ENCODE measurements at regions not wholly inside any gene's neighbourhood (a gene's known extent, or its start where the extent isn't known, plus 50 kb on each side); places are given as distances from the start of the nearest gene placed in this dataset.
A peak's percentile ranks its signal among the peaks of the same experiment; 100 is the strongest.
"Not testable (repeated sequence)": the region's sequence is repeated elsewhere in the genome, so short reads cannot be mapped to it uniquely, and the experiment has no call there.

DNA sequence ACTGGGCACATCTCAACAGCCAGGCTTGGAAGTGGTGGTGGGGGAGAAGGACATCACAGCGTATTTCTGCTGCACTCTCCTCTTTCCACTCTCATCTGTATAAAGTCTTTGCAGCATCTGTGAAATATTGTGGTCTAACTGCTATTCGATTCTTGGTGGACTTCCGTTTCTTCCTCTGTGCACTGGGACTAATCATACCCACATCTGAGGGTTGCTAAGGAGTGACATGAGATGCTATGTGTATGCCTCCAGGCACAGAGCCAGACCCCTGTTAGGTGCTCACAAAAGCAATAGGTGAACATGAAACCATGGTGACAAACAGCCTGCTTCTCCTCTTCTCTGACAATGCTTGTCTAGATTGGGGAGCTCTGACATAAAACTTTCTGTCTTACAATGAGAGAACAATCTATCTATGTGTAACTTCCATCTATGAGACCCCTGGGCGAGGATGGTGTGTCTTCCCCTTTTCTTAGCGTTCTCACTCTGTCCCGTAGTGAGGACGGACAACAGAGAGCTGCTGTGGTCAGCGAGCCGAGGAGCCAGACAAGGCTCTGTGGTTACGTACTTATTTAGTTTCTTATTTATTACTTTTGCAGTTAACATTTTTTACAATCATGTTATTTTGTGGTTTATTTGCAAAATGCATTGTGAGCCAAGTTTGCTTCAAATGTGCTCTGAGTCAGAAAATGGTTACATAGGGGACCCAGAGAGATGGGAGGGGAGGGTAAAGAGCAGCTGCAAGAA, 196.7 kb upstream of the TPRG1 start:
- peak; percentile 31 for DNase-seq

DNA sequence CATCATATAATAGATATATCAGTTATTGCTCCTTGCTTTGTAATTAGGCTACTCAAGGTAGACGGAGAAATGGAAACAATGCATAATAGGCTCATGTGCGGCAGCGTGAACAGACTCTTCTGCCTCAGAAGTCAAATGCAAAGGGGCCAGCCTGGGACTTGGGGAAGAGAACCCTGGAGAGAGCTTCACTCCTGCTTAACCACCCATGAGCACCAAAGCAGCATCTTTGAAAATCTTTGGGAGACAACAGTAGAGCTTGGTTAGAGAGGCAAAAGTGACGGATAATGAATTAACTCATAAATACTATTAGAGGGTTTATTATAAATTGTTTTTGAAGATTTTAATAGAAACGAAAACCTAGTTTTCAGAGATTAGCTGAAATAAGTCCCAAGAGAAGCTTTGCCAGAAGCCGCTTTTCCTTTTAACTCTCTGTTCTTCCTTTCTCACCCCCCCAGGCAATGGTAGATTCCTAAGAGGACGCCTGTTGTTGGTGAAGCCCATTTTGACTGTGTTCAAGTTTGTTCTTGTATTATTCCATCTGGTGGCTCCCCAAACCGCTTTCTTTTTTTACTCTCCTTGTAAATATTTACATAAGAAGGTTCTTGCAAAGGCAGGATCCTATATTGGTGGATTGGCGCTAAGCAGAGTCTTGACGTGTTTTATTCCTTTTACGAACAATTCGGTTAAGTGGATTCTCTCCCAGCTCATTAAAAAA, 196.0 kb upstream of the TPRG1 start:
- no peak for DNase-seq

DNA sequence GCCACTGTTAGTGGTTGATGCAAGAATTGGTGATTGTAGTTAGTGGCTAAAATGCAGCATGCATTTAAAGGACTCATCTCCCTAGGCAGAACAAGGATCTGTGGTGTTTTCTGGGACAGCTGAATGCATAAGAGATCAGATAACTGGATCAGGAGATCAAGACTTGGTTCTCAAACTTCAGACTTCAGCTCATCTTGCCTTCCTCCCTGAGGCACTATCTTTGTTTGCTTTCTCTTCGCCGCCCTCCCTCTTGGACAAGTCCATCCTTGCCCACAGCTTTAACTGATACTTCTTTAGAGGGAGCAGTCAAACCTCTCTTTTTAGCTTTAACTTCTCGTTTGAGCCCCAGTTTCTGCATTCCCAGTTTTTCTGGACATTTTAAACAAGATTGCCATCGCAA, 195.4 kb upstream of the TPRG1 start:
- DNase-seq, result no peak

DNA sequence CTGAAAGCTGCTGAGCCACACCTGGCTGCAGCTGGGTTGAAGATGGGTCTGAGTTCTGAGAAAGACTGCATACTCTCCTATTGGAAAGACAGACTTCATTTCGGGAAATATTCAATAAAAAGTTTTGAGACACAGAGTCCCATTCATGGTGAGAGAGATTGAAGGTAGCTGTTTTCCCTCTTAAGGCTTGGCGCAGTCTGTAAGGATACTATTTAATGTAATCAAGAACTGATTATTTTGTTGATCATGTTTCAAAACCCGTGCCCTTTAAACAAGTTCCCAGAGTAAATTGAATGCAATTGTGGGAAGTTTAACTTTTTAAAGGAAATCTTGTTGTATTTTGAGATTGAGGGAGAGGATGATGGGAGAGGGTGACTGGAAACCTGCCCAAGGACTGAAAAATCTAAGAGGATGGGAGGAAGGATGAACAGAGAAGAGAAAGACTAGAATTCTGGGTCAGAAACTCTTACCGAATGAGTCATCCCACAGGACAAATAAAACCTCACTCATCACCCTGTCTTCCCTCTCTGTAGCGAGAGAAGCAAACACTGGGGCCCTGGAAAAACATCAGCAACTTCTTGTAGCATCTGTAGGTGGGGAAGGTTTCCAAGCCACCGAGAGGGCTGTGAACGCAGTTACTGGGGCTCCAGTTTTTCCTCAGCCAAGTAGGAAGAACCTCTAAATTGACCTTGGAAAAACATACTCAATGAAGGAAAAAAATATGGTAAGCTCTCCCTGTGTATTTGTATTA, 193.2 kb upstream of the TPRG1 start:
- DNase-seq, result peak; percentile 79

DNA sequence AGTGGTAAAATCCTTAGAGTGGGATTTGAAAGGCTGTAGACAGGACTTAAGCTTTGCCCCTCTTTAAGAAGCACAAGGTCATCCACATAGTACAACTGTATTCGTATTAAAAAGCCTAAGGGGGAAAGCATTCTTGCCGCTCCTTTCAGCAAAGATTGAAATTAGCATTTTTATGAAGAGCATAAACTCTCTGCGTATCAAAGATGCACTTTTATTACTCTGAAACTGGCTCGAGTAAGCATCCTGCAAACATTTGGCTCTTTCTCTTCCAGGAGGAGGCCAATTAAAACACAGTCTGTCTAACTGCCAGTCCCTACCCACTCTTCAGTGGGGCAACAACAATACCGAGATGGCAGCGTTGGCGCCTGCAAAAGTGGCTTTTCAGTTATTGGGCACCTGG, 192.5 kb upstream of the TPRG1 start:
- no peak for DNase-seq

DNA sequence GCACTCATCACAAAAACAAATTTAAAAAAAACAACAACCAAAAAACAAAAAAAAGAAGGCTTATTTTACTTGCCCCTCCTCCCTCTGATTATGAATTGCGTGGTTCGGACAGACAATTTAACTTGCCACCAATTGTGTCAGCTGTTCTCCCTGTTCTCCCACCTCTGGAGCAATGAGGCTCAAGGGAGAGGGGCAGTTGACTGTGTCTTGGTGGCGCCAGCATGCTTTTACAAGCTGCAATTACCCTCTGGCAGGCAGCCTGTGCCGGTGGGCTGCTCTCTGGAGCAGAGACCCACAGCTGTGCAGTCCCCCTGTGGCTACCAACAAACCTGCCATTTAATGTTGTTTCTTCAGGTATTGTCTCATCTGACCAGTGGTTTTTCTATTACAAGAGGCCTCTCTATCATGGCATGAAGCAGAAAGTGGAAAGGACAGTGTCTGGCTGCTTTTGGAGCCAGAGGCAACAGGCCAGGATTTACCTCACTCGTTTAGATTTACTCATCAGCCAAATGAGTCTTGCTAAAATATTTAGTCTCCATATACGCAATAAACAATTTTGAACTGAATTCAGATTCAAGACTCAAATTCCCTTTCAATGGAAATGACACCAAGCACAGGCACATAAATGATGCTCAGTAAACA, 192.0 kb upstream of the TPRG1 start:
- peak; percentile 38 for DNase-seq

DNA sequence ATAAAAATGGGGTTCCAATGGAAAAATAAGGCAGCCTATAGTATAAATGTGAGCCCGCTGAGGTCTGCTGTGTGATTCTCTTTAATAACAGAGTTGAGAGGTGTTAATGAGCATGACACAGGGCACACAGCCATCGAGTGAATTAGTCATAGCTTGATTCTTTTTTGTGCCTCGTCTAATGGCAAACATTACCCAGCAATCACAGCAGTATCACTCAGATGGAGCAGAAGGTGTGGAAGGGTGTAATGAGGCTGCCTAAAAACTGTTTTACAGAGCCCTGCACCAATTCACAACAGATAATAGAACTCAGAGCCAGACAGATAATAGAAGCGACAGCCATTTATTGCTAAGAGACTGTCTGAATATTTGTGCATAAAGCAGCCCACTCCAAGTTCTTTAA, 178.6 kb upstream of the TPRG1 start:
- DNase-seq, result no peak

DNA sequence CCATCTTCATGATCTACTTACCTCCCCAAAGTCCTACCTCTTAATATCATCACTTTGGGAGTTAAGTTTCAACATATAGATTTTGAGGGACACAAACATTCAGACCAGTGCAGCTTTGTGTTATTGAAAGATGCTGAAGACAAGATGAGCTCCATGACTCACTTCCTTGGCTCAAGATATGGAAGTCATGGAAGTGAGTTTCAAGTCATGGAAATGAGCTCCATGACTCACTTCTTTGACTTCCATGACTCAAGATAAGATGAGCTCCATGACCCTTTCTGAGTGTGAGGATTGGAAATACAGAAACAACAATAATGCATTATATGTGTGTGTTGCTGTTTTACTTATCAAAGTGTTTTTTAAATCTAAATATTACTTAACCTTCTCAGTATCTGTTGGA, 170.2 kb upstream of the TPRG1 start:
- no peak for DNase-seq

DNA sequence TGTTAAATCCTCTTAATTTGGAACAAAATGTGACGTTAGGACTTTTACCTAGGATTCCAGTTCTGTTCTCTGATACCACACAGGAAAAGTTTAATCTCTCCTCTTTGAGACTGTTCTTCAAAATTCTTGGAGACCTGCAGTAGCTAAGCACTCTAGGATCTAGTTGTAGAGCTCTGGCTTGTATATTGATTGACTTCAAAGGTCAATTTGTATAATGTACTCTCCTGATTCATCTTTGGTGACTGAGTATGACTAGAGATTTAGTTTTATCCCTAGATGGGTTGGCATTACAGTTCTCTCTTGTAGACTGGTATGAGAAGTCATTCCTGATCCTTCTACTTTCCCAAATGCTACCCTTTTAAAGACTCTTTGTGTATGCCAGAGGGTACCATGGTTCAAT, 168.4 kb upstream of the TPRG1 start:
- no peak for DNase-seq

DNA sequence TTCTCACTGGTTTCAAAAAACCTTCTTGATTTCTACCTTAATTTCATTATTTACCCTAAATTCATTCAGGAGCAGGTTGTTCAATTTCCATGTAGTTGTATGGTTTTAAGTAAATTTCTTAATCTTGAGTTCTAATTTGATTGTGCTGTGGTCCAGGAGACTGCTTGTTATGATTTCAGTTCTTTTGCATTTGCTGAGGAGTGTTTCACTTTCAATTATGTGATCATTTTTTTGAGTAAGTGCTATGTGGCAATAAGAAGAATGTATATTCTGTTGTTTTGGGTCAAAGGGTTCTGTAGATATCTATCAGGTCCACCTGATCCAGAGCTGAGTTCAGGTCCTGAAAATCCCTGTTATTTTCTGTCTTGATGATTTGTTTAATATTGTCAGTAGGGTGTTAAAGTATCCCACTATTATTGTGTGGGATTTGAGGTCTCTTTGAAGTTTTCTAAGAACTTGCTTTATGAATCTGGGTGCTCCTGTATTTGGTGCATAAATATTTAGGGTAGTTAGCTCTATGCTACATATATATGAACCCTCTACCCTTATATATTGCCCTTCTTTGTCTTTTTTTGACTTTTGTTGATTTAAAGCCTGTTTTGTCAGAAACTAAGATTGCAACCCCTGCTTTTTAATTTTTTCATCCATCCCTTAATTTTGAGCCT, 158.4 kb upstream of the TPRG1 start:
- no peak for DNase-seq

DNA sequence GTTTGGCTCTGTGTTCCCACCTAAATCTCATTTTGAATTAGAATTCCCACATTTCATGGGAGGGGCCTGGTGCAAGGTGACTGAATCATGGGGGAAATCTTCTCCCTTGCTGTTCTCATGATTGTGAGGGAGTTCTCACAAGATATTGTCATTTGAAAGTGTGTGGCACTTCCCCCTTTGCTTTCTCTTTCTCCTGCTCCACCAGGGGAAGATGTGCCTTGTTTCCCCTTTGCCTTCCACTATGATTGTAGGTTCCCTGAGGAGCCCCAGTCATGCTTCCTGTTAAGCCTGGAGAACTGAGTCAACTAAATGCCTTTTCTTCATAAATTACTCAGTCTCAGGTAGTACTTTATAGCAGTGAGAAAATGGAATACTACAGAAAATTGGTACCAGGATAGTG, 157.2 kb upstream of the TPRG1 start:
- no peak for DNase-seq

DNA sequence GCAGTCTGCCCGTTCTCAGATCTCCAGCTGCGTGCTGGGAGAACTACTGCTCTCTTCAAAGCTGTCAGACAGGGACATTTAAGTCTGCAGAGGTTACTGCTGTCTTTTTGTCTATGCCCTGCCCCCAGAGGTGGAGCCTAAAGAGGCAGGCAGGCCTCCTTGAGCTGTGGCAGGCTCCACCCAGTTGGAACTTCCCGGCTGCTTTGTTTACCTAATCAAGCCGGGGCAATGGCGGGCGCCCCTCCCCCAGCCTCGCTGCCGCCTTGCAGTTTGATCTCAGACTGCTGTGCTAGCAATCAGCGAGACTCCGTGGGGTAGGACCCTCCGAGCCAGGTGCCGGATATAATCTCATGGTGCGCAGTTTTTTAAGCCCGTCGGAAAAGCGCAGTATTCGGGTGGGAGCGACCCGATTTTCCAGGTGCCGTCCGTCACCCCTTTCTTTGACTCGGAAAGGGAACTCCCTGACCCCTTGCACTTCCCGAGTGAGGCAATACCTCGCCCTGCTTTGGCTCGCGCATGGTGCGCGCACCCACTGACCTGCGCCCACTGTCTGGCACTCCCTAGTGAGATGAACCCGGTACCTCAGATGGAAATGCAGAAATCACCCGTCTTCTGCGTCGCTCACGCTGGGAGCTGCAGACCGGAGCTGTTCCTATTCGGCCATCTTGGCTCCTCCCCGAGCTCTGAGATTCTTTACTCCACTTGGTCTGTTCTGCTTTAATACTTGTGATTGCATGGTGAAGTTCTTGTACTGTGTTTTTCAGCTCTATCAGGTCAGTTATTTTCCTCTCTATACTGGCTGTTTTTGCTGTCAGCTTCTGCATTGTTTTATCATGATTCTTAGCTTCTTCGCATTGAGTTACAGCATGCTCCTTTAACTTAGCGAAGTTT, 148.9 kb upstream of the TPRG1 start:
- DNase-seq, result not testable (repeated sequence)

DNA sequence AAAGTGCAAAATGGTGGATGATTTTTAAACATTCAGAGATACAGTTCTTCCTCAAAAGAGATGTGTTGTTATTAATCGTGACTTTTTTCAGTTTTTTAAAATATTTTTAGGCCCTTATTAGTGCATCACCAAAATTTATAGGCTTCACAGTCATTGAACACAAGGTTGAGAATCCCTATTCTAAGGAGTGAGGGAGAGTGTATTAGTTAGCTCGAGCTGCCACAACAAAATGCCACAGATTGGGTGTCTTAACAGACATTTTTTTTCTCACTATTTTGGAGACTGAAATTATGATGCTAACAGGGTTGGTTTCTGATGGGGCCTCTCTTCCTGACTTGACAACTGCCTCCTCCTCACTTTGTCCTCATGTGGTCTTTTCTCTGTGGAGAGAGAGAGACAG, 145.9 kb upstream of the TPRG1 start:
- no peak for DNase-seq

DNA sequence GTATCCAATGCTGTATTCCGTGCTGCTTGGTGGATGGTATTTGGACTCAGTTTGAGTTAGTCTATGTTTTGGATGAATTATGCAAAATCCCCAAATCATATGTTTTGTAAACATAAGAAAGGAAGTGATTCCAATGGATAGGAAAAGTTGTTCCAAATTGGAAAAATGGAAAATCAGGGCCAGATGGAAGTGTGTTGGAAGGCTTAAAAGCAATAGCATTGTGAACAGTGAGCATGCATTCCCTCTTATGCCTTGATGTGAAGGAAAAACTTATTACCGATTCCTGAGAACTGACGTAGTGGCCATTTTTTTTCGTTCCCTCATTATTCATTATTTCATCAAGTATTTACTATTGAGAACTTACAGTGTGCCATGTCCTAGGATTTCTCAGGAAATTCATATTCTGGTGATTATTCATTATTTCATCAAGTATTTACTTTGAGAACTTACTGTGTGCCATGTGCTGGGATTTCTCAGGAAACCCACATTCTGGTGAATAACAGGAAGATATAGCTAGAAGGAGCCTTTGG, 144.1 kb upstream of the TPRG1 start:
- DNase-seq, result no peak

DNA sequence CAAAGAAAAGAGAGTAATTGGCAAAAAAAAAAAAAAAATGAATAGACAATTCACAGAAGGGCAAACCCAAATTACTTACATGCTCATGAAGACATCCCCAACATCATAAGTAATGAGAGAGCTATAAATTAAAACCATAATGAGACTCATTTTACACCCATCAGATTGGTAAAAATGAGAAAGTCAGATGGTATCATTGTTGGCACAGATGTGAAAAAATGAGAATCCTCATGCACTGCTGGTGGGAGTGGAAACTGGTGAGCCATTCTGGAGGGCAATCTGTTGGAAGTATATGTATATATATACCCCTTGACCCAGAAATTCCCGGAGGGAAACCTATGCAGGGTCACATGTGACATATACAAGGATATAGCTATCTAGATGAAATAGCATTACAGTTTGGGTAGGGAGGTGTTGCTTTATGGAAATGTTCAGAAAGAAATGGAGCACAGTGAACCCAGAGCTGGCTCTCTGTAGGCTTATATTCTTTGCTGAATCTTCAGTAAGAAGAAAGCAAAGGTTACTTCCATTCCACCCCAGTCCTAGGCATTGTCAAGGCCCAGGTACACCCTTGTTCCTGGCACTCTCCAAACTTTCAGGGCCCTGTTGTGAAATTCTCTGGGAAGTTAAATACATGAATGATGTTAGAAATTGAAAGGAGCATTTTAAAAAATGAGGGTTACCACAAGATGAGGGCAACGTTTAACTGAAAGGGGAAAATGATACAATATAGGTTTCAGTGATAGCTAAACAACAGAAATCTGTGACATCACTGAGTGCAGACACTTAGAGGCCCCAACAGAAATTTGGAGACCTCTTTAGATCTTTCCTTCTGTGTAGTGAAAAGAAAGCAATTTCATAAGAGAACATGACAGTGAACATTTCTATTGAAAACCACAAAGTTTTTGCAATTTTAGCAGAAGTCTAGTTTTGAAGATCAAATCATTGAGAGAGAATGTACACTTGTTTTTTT, 132.7 kb upstream of the TPRG1 start:
- no peak for DNase-seq

DNA sequence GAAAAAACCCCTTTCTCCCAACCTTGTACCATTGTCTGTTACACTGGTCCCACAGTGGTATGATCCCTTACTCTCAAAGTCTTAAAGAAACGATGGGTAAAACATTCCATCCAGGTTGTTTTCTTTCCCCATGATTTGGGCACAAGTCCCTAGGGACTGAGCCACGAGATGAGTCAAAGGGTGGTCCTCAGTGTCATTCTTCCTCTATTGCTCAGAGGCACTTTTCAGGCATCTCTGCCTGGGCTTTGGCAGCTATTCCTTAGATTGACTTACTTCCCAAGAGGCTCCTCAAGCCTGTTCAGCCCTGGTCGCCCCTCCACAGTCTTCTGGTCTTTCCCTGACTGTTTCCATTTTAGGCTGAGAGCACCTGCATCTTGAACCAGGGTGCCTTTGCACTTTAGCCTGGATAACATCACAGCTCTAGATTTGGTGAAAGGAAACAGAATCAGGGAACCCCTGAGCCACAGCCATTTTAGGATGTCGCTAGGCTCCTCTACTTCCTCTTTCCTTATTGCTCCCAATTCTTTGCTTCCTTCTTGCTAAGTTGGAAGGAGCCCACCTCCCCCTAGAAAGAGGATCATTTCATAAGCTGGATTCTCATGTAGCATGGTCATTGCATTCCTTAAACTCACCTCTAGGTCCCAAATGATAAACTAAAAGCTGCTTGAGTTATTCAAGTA, 131.0 kb upstream of the TPRG1 start:
- DNase-seq, result no peak

DNA sequence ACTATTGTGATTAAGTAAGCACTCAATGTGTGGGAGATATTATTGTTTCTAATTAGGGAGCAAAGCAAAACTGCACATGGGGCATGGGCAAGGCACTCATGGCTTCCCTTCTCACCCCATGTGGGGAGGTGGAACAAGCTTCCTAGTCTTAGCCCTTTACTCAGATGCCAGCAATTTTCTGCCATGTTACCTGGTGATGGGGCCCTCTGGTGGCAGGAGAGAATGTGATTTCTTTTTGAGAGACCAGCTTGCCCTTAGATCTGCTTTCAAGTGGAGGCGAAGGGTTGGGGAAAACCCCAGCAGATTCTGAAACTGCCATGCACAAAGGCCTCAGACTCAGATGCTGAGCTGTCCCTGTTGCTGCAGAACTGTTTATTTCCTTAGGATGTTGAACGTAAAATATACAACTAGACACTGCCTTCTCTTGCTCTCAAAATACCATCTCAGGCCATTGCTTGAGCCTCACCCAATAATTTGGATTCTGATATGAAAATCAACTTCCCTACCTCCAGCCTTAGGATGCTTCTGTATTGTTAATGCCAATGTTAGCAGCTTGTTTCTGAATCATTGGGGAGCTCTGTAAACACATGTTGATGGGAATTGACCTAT, 130.2 kb upstream of the TPRG1 start:
- DNase-seq, result no peak

DNA sequence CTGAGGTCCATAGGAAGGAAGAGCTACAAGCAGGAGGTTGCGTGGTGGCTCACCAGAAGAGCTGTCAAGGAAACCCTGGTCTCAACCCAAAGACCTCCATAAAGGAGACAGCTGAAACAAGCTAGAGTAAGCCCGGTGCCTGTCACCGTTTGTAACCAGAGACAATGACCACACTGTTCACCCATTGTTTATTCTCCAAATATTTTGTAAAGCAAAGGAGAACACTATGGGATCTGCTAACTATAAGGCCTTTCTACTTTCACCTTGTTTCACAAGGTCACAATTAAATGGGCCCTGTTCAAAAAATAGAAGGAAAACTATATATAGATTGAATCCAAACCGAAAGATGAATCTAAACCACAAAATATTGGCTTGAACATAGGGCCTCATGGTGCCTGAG, 128.9 kb upstream of the TPRG1 start:
- DNase-seq, result no peak
